ENCODE measurements at regions not wholly inside any gene's neighbourhood (a gene's known extent, or its start where the extent isn't known, plus 50 kb on each side); places are given as distances from the start of the nearest gene placed in this dataset.

DNA sequence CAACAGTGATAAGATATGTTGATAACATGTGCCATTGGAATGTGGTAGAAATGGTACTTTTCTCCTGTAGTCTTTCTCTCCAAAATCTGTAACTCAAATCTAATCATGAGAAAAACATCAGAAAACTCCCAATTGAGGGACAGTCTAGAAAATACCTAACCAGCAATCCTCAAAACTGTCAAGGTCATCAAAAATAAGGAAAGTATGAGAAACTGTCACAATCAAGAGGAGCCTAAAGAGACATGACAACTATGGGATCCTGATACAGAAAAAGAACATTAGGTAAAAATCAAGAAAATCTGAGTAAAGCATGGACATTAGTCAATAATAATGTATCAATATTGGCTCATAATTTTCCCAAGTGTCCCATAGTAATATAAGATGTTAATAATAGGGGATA lies 124.5 kb upstream of the PPP1R2C start:
- POLR2A ChIA-PET, result no interaction called here
- CTCF ChIA-PET, result no interaction called here
- DNase-seq (ENCODE audit: extremely low spot score), result no peak
- TF ChIP-seq, protein P1, sequence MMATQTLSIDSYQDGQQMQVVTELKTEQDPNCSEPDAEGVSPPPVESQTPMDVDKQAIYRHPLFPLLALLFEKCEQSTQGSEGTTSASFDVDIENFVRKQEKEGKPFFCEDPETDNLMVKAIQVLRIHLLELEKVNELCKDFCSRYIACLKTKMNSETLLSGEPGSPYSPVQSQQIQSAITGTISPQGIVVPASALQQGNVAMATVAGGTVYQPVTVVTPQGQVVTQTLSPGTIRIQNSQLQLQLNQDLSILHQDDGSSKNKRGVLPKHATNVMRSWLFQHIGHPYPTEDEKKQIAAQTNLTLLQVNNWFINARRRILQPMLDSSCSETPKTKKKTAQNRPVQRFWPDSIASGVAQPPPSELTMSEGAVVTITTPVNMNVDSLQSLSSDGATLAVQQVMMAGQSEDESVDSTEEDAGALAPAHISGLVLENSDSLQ (IDR thresholded peaks at IDR 0.05), result no peak
- TF ChIP-seq LEF1 (IDR thresholded peaks at IDR 0.05; ENCODE audit: borderline replicate concordance) (no peak), FOXA1 (IDR thresholded peaks at IDR 0.05) (no peak), ZNF384 (IDR thresholded peaks at IDR 0.05) (no peak), FOXM1 (IDR thresholded peaks at IDR 0.05; ENCODE audit: borderline replicate concordance) (no peak), SUZ12 (IDR thresholded peaks at IDR 0.05) (no peak), BHLHE40 (IDR thresholded peaks at IDR 0.05; ENCODE audit: borderline replicate concordance) (no peak), NFRKB (IDR thresholded peaks at IDR 0.05) (no peak)

GRCh38 chrX:42920752-42921151 lies 142.8 kb upstream of the PPP1R2C start:
- POLR2A ChIA-PET, result no interaction called here
- CTCF ChIA-PET, result no interaction called here
- TF ChIP-seq LEF1 (IDR thresholded peaks at IDR 0.05; ENCODE audit: borderline replicate concordance) (no peak), FOXM1 (IDR thresholded peaks at IDR 0.05; ENCODE audit: borderline replicate concordance) (no peak), SUZ12 (IDR thresholded peaks at IDR 0.05) (no peak), NFRKB (IDR thresholded peaks at IDR 0.05) (no peak), TARDBP (IDR thresholded peaks at IDR 0.05) (no peak), L3MBTL2 (conservative IDR thresholded peaks at IDR 0.05) (no peak), BHLHE40 (IDR thresholded peaks at IDR 0.05; ENCODE audit: borderline replicate concordance) (no peak), ELF4 (IDR thresholded peaks at IDR 0.05) (no peak), HDGF (IDR thresholded peaks at IDR 0.05; ENCODE audit: borderline replicate concordance) (no peak), FOXA1 (IDR thresholded peaks at IDR 0.05) (no peak), CTBP1 (IDR thresholded peaks at IDR 0.05; ENCODE audit: borderline replicate concordance) (no peak), ZNF384 (IDR thresholded peaks at IDR 0.05) (no peak), FOXK2 (IDR thresholded peaks at IDR 0.05) (no peak), ARNT (IDR thresholded peaks at IDR 0.05) (no peak), SP1 (IDR thresholded peaks at IDR 0.05) (no peak)
- TF ChIP-seq, protein P1 (IDR thresholded peaks at IDR 0.05), result no peak
- no peak for DNase-seq (ENCODE audit: extremely low spot score)

DNA sequence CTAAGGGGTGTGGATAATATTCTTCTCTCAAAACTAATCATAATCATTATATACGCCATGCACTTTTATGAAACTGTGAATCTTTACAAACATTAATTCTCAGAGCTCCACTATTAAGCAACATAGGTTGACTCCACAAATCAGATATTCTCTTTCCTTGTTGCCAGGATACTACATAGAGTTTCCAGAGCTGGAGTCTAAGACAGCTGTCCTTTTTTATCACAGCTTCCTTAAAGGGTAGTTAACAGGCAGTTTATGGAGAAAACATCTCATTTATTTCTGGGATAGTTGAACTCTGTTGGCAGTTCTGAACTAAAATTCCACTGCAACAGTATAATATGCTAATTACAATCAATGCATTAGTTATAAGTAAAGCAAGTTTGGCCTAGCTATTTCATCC lies 152.1 kb upstream of the PPP1R2C start:
- DNase-seq (ENCODE audit: extremely low spot score), result no peak
- CTCF ChIA-PET, result no interaction called here
- TF ChIP-seq FOXM1 (IDR thresholded peaks at IDR 0.05; ENCODE audit: borderline replicate concordance) (no peak), FOXK2 (IDR thresholded peaks at IDR 0.05) (no peak), L3MBTL2 (conservative IDR thresholded peaks at IDR 0.05) (no peak), NFRKB (IDR thresholded peaks at IDR 0.05) (no peak), ELF4 (IDR thresholded peaks at IDR 0.05) (no peak), FOXA1 (IDR thresholded peaks at IDR 0.05) (no peak), HDGF (IDR thresholded peaks at IDR 0.05; ENCODE audit: borderline replicate concordance) (no peak), ZNF384 (IDR thresholded peaks at IDR 0.05) (no peak)
- TF ChIP-seq, protein P1 (IDR thresholded peaks at IDR 0.05), result no peak
- POLR2A ChIA-PET, result no interaction called here

DNA sequence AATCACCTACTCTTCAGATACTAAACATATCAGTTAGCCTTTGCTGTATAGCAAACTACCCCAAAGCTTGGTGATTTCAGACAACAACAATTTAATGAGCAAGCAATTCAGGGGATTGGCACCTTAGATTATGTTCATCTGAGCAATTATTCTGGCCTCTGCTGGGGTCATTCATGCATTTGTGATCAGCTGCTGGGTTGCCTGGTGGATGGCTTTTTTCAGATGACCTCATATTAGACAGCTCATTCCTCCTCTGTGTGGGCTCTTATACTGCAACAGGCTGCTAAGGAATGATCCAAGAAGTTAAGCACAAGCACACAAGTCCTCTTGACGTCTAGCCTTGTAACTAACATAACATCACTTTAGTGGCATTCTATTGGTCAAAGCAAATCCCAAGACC lies 153.0 kb upstream of the PPP1R2C start:
- POLR2A ChIA-PET, result no interaction called here
- CTCF ChIA-PET, result no interaction called here
- TF ChIP-seq SP1 (IDR thresholded peaks at IDR 0.05), result no peak
- no peak for TF ChIP-seq SUZ12 (IDR thresholded peaks at IDR 0.05)
- no peak for TF ChIP-seq NFRKB (IDR thresholded peaks at IDR 0.05)
- TF ChIP-seq ARNT (IDR thresholded peaks at IDR 0.05), result no peak
- no peak for TF ChIP-seq FOXM1 (IDR thresholded peaks at IDR 0.05; ENCODE audit: borderline replicate concordance)
- TF ChIP-seq FOXA1 (IDR thresholded peaks at IDR 0.05), result no peak
- TF ChIP-seq ZNF384 (IDR thresholded peaks at IDR 0.05), result no peak
- TF ChIP-seq LEF1 (IDR thresholded peaks at IDR 0.05; ENCODE audit: borderline replicate concordance), result no peak
- TF ChIP-seq, protein P1 (IDR thresholded peaks at IDR 0.05), result no peak
- TF ChIP-seq L3MBTL2 (conservative IDR thresholded peaks at IDR 0.05), result no peak
- no peak for TF ChIP-seq ELF4 (IDR thresholded peaks at IDR 0.05)
- no peak for TF ChIP-seq TARDBP (IDR thresholded peaks at IDR 0.05)
- no peak for TF ChIP-seq BHLHE40 (IDR thresholded peaks at IDR 0.05; ENCODE audit: borderline replicate concordance)
- no peak for TF ChIP-seq CTBP1 (IDR thresholded peaks at IDR 0.05; ENCODE audit: borderline replicate concordance)
- no peak for TF ChIP-seq HDGF (IDR thresholded peaks at IDR 0.05; ENCODE audit: borderline replicate concordance)
- DNase-seq (ENCODE audit: extremely low spot score), result no peak

- ChIA-PET POLR2A (no interaction called here), CTCF (no interaction called here)
- no peak for DNase-seq (ENCODE audit: extremely low spot score)
- TF ChIP-seq HDGF (IDR thresholded peaks at IDR 0.05; ENCODE audit: borderline replicate concordance) (no peak), ZNF384 (IDR thresholded peaks at IDR 0.05) (no peak), L3MBTL2 (conservative IDR thresholded peaks at IDR 0.05) (no peak), FOXA1 (IDR thresholded peaks at IDR 0.05) (no peak)
These were observed 155.2 kb upstream of the PPP1R2C start for GRCh38 chrX:42933187-42933586.

GRCh38 chrX:42934020-42934726 lies 156.2 kb upstream of the PPP1R2C start:
- TF ChIP-seq, protein P1 (IDR thresholded peaks at IDR 0.05), result no peak
- TF ChIP-seq SUZ12 (IDR thresholded peaks at IDR 0.05) (no peak), SP1 (IDR thresholded peaks at IDR 0.05) (no peak), LEF1 (IDR thresholded peaks at IDR 0.05; ENCODE audit: borderline replicate concordance) (no peak), NFRKB (IDR thresholded peaks at IDR 0.05) (no peak), ZNF384 (IDR thresholded peaks at IDR 0.05) (no peak), FOXM1 (IDR thresholded peaks at IDR 0.05; ENCODE audit: borderline replicate concordance) (no peak), BHLHE40 (IDR thresholded peaks at IDR 0.05; ENCODE audit: borderline replicate concordance) (no peak), CTBP1 (IDR thresholded peaks at IDR 0.05; ENCODE audit: borderline replicate concordance) (no peak), FOXK2 (IDR thresholded peaks at IDR 0.05) (no peak), TARDBP (IDR thresholded peaks at IDR 0.05) (no peak), L3MBTL2 (conservative IDR thresholded peaks at IDR 0.05) (no peak)
- ChIA-PET CTCF (no interaction called here), POLR2A (no interaction called here)
- no peak for DNase-seq (ENCODE audit: extremely low spot score)

Data from HEK293T (cell line).